Small intestine (tissue), 7 donors: ENCODE measurements at regions not wholly inside any gene's neighbourhood (a gene's known extent, or its start where the extent isn't known, plus 50 kb on each side); places are given as distances from the start of the nearest gene placed in this dataset.
"Not testable (repeated sequence)": the region's sequence is repeated elsewhere in the genome, so short reads cannot be mapped to it uniquely, and the experiment has no call there.

ENCODE experiments used
- DNase-seq, 2 donors: peaks; one replicate each; pipeline versions ENCODE4 v3.0.0 to v3.0.0-alpha.2; 2013
- FAIRE-seq: peaks from 2 replicates; lab custom pipeline; 2012; peaks lifted over from hg19 to GRCh38; lab: Jason Lieb, UNC
- H3K27ac ChIP-seq, 3 donors: one replicate each; pipeline ENCODE4 v1.5.1; 2013; ENCODE audit warnings: low read length in 2 of 3, mild to moderate bottlenecking in 2 of 3, control low read depth in 1 of 3, inconsistent platforms in 1 of 3, low read depth in 1 of 3, moderate library complexity in 1 of 3
- H3K27me3 ChIP-seq, 3 donors: one replicate each; pipeline ENCODE4 v1.6.1; 2013; ENCODE audit warnings: low read length in 3 of 3, inconsistent platforms in 1 of 3; ENCODE audit not compliant: control insufficient read depth in 3 of 3, insufficient read depth in 3 of 3
- H3K36me3 ChIP-seq, 3 donors: one replicate each; pipeline ENCODE4 v1.6.1; 2013; ENCODE audit warnings: low read length in 3 of 3, inconsistent platforms in 1 of 3, low read depth in 1 of 3, mild to moderate bottlenecking in 1 of 3, moderate library complexity in 1 of 3; ENCODE audit not compliant: control insufficient read depth in 3 of 3, insufficient read depth in 2 of 3
- H3K4me1 ChIP-seq, 3 donors: one replicate each; pipeline ENCODE4 v1.6.1; 2013; ENCODE audit warnings: low read length in 2 of 3, inconsistent platforms in 1 of 3, low read depth in 1 of 3, mild to moderate bottlenecking in 1 of 3, moderate library complexity in 1 of 3; ENCODE audit not compliant: control insufficient read depth in 3 of 3, insufficient read depth in 2 of 3
- H3K4me3 ChIP-seq, 3 donors: one replicate each; pipeline ENCODE4 v1.5.1; 2013; ENCODE audit warnings: low read length in 3 of 3, control low read depth in 1 of 3, inconsistent platforms in 1 of 3, low read depth in 1 of 3, mild to moderate bottlenecking in 1 of 3, moderate library complexity in 1 of 3
- H3K9me3 ChIP-seq, 2 donors: one replicate each; pipeline ENCODE4 v1.6.1; 2013; ENCODE audit warnings: low read depth in 1 of 2, low read length in 1 of 2; ENCODE audit not compliant: control insufficient read depth in 2 of 2, insufficient read depth in 1 of 2
- WGBS, 3 donors: extraction: QIAGEN DNeasy Blood & Tissue Kit; methylation state at CpG; one replicate each; pipeline ENCODE4 v1.1.7; 2013; 5-methylcytosine and 5-hydroxymethylcytosine counted together
- donor health status: healthy with polysubstance abuse.
- donor health status: control.
- donor health status: control.
- donor health status: Bipolar disorder and iron deficiency.
- donor health status: healthy.

GRCh38 chr3:87761795-87762194 is 297.0 kb downstream of the CGGBP1 start:
- WGBS, 3 donors: 93 to 94% (median 93%) methylated on average over 17 of the region's 17 CpGs
- FAIRE-seq (no peak), DNase-seq (no peak)

GRCh38 chr3:87761341-87761740 is 297.5 kb downstream of the CGGBP1 start:
- H3K36me3 ChIP-seq: no peaks in the 10 kb centered on the region
- H3K27me3 ChIP-seq: no peaks in the 10 kb centered on the region
- no peaks in the 10 kb centered on the region for H3K9me3 ChIP-seq
- no peaks in the 10 kb centered on the region for H3K4me1 ChIP-seq
- WGBS, 3 donors: 90 to 95% (median 92%) methylated on average over 11 of the region's 11 CpGs
- DNase-seq (no peak), FAIRE-seq (no peak)
- H3K27ac ChIP-seq: no peak overlapping the region
- no peak overlapping the region for H3K4me3 ChIP-seq

More at GRCh38 chr3:87761795-87762194, 297.0 kb downstream of the CGGBP1 start:
- no peaks in the 10 kb centered on the region for H3K4me1 ChIP-seq
- H3K36me3 ChIP-seq: no peaks in the 10 kb centered on the region
- H3K4me3 ChIP-seq: no peak overlapping the region
- H3K9me3 ChIP-seq: no peaks in the 10 kb centered on the region
- no peak overlapping the region for H3K27ac ChIP-seq
- no peaks in the 10 kb centered on the region for H3K27me3 ChIP-seq

- H3K27me3 ChIP-seq: no peaks in the 10 kb centered on the region
- DNase-seq (no peak), FAIRE-seq (no peak)
- WGBS, 3 donors: 60 to 65% (median 65%) methylated on average over 1 of the region's 1 CpG
- H3K4me1 ChIP-seq: no peaks in the 10 kb centered on the region
- H3K36me3 ChIP-seq: no peaks in the 10 kb centered on the region
- H3K27ac ChIP-seq: no peak overlapping the region
- no peak overlapping the region for H3K4me3 ChIP-seq
- no peaks in the 10 kb centered on the region for H3K9me3 ChIP-seq
Measured at GRCh38 chr3:87756616-87757015, 302.2 kb downstream of the CGGBP1 start.

DNA sequence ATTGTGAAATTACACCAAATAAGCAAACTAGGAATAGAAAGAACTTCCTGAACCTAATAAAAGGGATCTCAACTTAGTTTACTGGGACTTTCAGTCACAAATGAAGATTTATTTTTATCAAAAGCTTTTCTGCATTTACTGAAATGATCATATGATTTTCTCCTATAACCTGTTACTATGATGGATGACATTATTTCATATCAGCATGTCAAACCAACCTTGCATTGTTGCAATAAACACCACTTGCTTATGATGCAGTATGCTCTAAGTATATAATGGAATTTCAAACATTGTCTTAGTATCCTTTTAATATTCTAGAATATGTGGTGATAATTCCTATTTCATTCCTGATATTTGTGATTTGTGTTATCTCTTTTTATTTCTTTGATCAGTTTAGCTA is 303.0 kb downstream of the CGGBP1 start:
- DNase-seq: no peak
- FAIRE-seq: no peak
- Histone ChIP-seq H3K4me1 (no peaks in the 10 kb centered on the region), H3K9me3 (no peaks in the 10 kb centered on the region), H3K36me3 (no peaks in the 10 kb centered on the region), H3K4me3 (no peak overlapping the region), H3K27ac (no peak overlapping the region), H3K27me3 (no peaks in the 10 kb centered on the region)

- WGBS, 3 donors: 80 to 84% (median 81%) methylated on average over 2 of the region's 2 CpGs
- no peak overlapping the region for H3K27ac ChIP-seq
- peaks cover 0 to 15% of the 10 kb centered on the region in 2 donors for H3K9me3 ChIP-seq
- no peak overlapping the region for H3K4me3 ChIP-seq
- DNase-seq: no peak
- H3K4me1 ChIP-seq: no peaks in the 10 kb centered on the region
- no peak for FAIRE-seq
- no peaks in the 10 kb centered on the region for H3K27me3 ChIP-seq
- no peaks in the 10 kb centered on the region for H3K36me3 ChIP-seq
Measured at GRCh38 chr3:87742250-87742649, 316.6 kb downstream of the CGGBP1 start.

- WGBS, 3 donors: 79 to 100% (median 100%) methylated on average over 1 of the region's 1 CpG
Measured at GRCh38 chr3:87740894-87741293, 317.9 kb downstream of the CGGBP1 start.

GRCh38 chr3:87737817-87738216 is 321.0 kb downstream of the CGGBP1 start:
- not testable (repeated sequence) for H3K27me3 ChIP-seq, H3K4me3 ChIP-seq, H3K36me3 ChIP-seq, H3K4me1 ChIP-seq, DNase-seq, FAIRE-seq, H3K27ac ChIP-seq
- 63 to 86% (median 79%) methylated on average over 3 of the region's 3 CpGs for WGBS, 3 donors
- H3K9me3 ChIP-seq: peaks cover 0 to 10% of the 10 kb centered on the region in 2 donors

More at GRCh38 chr3:87740894-87741293, 317.9 kb downstream of the CGGBP1 start:
- H3K27me3 ChIP-seq, H3K27ac ChIP-seq, FAIRE-seq, H3K4me1 ChIP-seq, DNase-seq, H3K36me3 ChIP-seq, H3K4me3 ChIP-seq: not testable (repeated sequence)
- H3K9me3 ChIP-seq: peaks cover 0 to 15% of the 10 kb centered on the region in 2 donors

GRCh38 chr3:87733671-87734367 is 325.0 kb downstream of the CGGBP1 start:
- Histone ChIP-seq H3K4me3 (no peak overlapping the region), H3K27me3 (no peaks in the 10 kb centered on the region), H3K4me1 (no peaks in the 10 kb centered on the region), H3K36me3 (no peaks in the 10 kb centered on the region), H3K9me3 (no peaks in the 10 kb centered on the region), H3K27ac (no peak overlapping the region)
- 88 to 90% (median 90%) methylated on average over 10 of the region's 10 CpGs for WGBS, 3 donors
- FAIRE-seq: no peak
- DNase-seq: no peak

DNA sequence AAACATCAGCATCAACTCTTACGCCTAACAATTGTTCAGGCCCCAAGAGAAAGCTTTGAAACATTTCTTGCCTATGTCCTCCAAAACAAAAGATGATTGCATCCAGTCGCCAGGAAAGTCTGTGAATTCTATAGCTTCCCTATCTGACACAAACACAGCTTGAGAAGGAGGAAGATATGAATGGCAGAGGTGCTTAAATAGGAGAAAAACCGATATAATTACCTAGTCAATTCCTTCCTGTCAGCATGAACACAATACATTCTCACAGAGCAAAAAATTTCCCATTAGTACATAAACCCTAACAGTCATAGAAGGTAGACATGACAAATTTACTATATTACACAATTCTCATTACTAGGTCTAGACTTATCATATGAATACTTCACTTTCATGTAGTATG is 326.5 kb downstream of the CGGBP1 start:
- Histone ChIP-seq H3K9me3 (no peaks in the 10 kb centered on the region), H3K27ac (no peak overlapping the region), H3K27me3 (no peaks in the 10 kb centered on the region), H3K4me1 (no peaks in the 10 kb centered on the region), H3K36me3 (no peaks in the 10 kb centered on the region), H3K4me3 (no peak overlapping the region)
- DNase-seq: no peak
- WGBS, 3 donors: 67 to 73% (median 71%) methylated on average over 3 of the region's 3 CpGs
- no peak for FAIRE-seq
